ENCODE measurements at regions not wholly inside any gene's neighbourhood (a gene's known extent, or its start where the extent isn't known, plus 50 kb on each side); places are given as distances from the start of the nearest gene placed in this dataset.

DNA sequence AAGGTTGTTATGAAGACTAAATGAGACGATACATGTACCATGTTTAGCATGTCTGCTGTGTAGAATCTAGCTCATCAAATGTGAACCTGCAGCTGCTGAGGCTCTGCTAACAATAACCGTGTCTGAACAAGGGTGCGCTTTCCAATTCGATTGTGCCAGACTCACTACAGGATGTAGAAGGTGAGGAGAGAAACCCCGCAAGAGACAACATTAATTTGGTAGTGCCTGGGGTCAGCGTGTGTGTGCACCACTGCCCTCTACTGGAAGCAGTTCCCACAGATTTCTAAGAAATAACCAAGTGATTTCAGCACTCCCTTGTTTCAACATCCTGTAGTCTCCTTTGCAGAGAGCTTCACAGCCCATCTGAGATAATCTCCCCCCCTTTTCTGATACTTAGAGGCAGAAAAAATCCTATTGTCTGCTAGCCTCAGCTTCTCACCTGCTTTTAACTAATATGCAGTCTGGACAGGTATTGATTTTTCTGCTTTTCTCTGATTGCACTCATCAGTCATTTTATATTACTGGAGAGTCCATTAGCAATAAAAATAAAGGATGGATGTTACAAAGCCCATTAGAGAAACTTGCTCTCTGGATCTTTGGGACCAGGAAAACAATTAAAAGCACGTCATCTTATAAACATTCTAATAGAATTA lies 96.7 kb upstream of the BACH2 start:
- H3K27me3 ChIP-seq (ENCODE audit: control insufficient read depth in 3 of 3, insufficient read depth in 3 of 3, low read length in 2 of 3), result peaks cover 0 to 31% (median 0%) of the 10 kb centered on the region in 3 donors
- 26 to 32% methylated on average over 7 of the region's 7 CpGs for WGBS, 2 donors
- H3K9me3 ChIP-seq (ENCODE audit: control insufficient read depth in 4 of 4, insufficient read depth in 3 of 4, low read length in 3 of 4), result no peaks in the 10 kb centered on the region
- H3K4me1 ChIP-seq (ENCODE audit: control insufficient read depth in 5 of 5, insufficient read depth in 5 of 5, low read length in 5 of 5), result no peaks in the 10 kb centered on the region
- no peak overlapping the region for H3K4me3 ChIP-seq
- no peak overlapping the region for H3K9ac ChIP-seq (ENCODE audit: insufficient read depth in 1 of 2, low read length in 2 of 2)
- TF ChIP-seq, protein P1, sequence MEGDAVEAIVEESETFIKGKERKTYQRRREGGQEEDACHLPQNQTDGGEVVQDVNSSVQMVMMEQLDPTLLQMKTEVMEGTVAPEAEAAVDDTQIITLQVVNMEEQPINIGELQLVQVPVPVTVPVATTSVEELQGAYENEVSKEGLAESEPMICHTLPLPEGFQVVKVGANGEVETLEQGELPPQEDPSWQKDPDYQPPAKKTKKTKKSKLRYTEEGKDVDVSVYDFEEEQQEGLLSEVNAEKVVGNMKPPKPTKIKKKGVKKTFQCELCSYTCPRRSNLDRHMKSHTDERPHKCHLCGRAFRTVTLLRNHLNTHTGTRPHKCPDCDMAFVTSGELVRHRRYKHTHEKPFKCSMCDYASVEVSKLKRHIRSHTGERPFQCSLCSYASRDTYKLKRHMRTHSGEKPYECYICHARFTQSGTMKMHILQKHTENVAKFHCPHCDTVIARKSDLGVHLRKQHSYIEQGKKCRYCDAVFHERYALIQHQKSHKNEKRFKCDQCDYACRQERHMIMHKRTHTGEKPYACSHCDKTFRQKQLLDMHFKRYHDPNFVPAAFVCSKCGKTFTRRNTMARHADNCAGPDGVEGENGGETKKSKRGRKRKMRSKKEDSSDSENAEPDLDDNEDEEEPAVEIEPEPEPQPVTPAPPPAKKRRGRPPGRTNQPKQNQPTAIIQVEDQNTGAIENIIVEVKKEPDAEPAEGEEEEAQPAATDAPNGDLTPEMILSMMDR (IDR thresholded peaks at IDR 0.05; ENCODE audit: control extremely low read depth, extremely low read depth), result peak; percentile 76
- peak; percentile 59 for ATAC-seq (ENCODE audit: insufficient read depth, low FRiP score)
- peak; percentile 70 to 86 (median 79) for DNase-seq
- H3K27ac ChIP-seq (ENCODE audit: low read depth in 1 of 2, low read length in 1 of 2), result no peak overlapping the region
- H3K36me3 ChIP-seq (ENCODE audit: control insufficient read depth in 4 of 4, insufficient read depth in 4 of 4, low read length in 4 of 4), result no peaks in the 10 kb centered on the region

DNA sequence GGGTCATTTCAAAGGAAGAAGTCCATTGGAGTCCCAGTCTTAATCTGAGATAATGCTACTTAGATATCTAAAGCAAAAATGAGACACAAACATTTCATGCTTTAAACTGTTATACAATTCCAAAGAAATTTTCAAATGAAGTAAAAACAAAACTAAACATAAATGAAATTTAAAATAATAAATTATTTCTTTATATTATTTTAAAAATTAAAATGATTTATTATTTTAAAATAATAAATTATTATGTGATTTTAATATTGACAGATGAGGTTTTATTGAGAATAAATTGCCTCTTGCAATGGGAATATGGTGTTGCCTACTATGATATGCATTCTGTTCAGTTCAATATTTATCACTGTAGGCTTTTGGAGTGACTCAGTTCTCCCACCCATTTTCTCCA lies 93.7 kb upstream of the BACH2 start:
- Histone ChIP-seq H3K4me3 (no peak overlapping the region), H3K9ac (ENCODE audit: insufficient read depth in 1 of 2, low read length in 2 of 2) (no peak overlapping the region), H3K9me3 (ENCODE audit: control insufficient read depth in 4 of 4, insufficient read depth in 3 of 4, low read length in 3 of 4) (no peaks in the 10 kb centered on the region), H3K4me1 (ENCODE audit: control insufficient read depth in 5 of 5, insufficient read depth in 5 of 5, low read length in 5 of 5) (no peaks in the 10 kb centered on the region), H3K27ac (ENCODE audit: low read depth in 1 of 2, low read length in 1 of 2) (no peak overlapping the region), H3K36me3 (ENCODE audit: control insufficient read depth in 4 of 4, insufficient read depth in 4 of 4, low read length in 4 of 4) (no peaks in the 10 kb centered on the region), H3K27me3 (ENCODE audit: control insufficient read depth in 3 of 3, insufficient read depth in 3 of 3, low read length in 2 of 3) (peaks cover 0 to 26% (median 6%) of the 10 kb centered on the region in 3 donors)
- no peak for DNase-seq
- ATAC-seq (ENCODE audit: insufficient read depth, low FRiP score), result no peak
- TF ChIP-seq, protein P1 (IDR thresholded peaks at IDR 0.05; ENCODE audit: control extremely low read depth, extremely low read depth), result no peak

DNA sequence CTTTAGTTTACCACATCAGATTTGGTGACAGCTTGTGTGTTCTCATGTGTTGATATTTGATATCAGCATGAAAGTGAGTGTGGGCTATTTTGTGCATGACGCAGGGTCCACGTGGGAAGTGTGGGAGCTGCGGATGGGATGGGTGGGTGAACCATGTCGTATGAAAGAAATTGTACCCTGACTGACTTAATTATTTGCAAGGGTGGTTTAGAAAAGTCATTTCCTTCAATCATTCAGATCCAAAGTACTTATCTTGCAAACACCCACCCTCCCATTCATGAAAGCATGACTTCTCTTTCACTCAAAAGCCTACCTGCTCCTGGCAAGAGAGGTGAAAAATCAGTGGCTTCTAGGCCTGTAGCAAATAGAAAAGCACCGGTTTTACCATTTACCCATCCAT lies 91.8 kb upstream of the BACH2 start:
- TF ChIP-seq, protein P1 (IDR thresholded peaks at IDR 0.05; ENCODE audit: control extremely low read depth, extremely low read depth), result no peak
- no peak overlapping the region for H3K9ac ChIP-seq (ENCODE audit: insufficient read depth in 1 of 2, low read length in 2 of 2)
- 80 to 85% methylated on average over 5 of the region's 5 CpGs for WGBS, 2 donors
- ATAC-seq (ENCODE audit: insufficient read depth, low FRiP score), result no peak
- no peaks in the 10 kb centered on the region for H3K9me3 ChIP-seq (ENCODE audit: control insufficient read depth in 4 of 4, insufficient read depth in 3 of 4, low read length in 3 of 4)
- H3K36me3 ChIP-seq (ENCODE audit: control insufficient read depth in 4 of 4, insufficient read depth in 4 of 4, low read length in 4 of 4), result no peaks in the 10 kb centered on the region
- H3K27me3 ChIP-seq (ENCODE audit: control insufficient read depth in 3 of 3, insufficient read depth in 3 of 3, low read length in 2 of 3), result peaks cover 0 to 30% (median 6%) of the 10 kb centered on the region in 3 donors
- no peak for DNase-seq
- H3K4me3 ChIP-seq, result no peak overlapping the region
- no peaks in the 10 kb centered on the region for H3K4me1 ChIP-seq (ENCODE audit: control insufficient read depth in 5 of 5, insufficient read depth in 5 of 5, low read length in 5 of 5)
- no peak overlapping the region for H3K27ac ChIP-seq (ENCODE audit: low read depth in 1 of 2, low read length in 1 of 2)

DNA sequence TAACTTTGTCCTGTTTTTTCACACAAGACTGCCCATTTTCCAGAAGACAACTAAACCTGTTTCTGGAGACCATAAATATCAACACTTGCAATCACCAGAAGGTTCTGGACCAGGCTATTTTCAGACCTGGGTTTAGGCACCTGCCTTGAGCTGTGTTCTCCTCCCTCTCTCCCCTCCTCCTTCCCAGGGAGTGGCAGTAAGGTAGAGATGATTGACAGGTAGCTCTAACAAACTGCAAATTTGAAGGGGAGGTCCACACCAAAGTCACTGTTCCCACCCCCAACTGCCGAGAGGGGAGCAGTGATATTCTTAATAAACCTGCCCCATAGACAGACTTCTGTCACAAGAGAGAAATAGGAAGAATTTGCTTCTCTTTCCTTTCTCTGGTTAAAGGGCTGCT lies 91.2 kb upstream of the BACH2 start:
- Histone ChIP-seq H3K4me3 (no peak overlapping the region), H3K36me3 (ENCODE audit: control insufficient read depth in 4 of 4, insufficient read depth in 4 of 4, low read length in 4 of 4) (no peaks in the 10 kb centered on the region), H3K27ac (ENCODE audit: low read depth in 1 of 2, low read length in 1 of 2) (no peak overlapping the region), H3K9ac (ENCODE audit: insufficient read depth in 1 of 2, low read length in 2 of 2) (no peak overlapping the region), H3K27me3 (ENCODE audit: control insufficient read depth in 3 of 3, insufficient read depth in 3 of 3, low read length in 2 of 3) (peaks cover 0 to 30% (median 6%) of the 10 kb centered on the region in 3 donors), H3K4me1 (ENCODE audit: control insufficient read depth in 5 of 5, insufficient read depth in 5 of 5, low read length in 5 of 5) (no peaks in the 10 kb centered on the region), H3K9me3 (ENCODE audit: control insufficient read depth in 4 of 4, insufficient read depth in 3 of 4, low read length in 3 of 4) (no peaks in the 10 kb centered on the region)
- ATAC-seq (ENCODE audit: insufficient read depth, low FRiP score), result no peak
- 62 to 74% methylated on average over 1 of the region's 1 CpG for WGBS, 2 donors
- DNase-seq, result no peak
- TF ChIP-seq, protein P1 (IDR thresholded peaks at IDR 0.05; ENCODE audit: control extremely low read depth, extremely low read depth), result no peak
